ENCODE measurements at regions not wholly inside any gene's neighbourhood (a gene's known extent, or its start where the extent isn't known, plus 50 kb on each side); places are given as distances from the start of the nearest gene placed in this dataset.
"Not testable (repeated sequence)": the region's sequence is repeated elsewhere in the genome, so short reads cannot be mapped to it uniquely, and the experiment has no call there.

DNA sequence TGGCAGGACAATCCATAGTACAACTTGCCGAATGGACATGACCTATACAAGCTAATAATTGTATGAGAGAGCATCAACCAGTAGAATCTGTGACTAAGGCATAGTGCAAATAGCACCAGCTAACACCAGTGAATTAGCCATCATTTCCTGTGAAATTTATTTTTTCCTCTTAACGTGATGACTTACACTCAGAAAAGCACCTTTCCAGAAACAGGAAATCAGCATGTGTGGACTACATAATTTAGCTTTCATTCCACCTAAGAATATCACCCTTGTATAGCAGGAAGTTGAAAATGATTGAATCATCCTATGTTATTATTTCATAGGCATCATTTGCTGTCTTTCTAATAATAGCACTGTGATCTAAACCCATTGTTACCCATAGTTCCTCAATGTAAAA, 1393.4 kb upstream of the PCDH7 start:
- Histone ChIP-seq H3K4me3 (no peak overlapping the region), H3K27me3 (no peaks in the 10 kb centered on the region), H3K4me1 (no peaks in the 10 kb centered on the region), H3K27ac (no peak overlapping the region), H3K36me3 (no peaks in the 10 kb centered on the region), H3K9me3 (no peaks in the 10 kb centered on the region)
- no peak for DNase-seq
- TF ChIP-seq POLR2A (IDR thresholded peaks at IDR 0.05) (no peak), CTCF (IDR thresholded peaks at IDR 0.05) (no peak)

GRCh38 chr4:29336861-29337260, 1383.3 kb upstream of the PCDH7 start:
- TF ChIP-seq POLR2A (IDR thresholded peaks at IDR 0.05) (no peak), CTCF (IDR thresholded peaks at IDR 0.05) (no peak)
- H3K27me3 ChIP-seq, result no peaks in the 10 kb centered on the region
- H3K4me3 ChIP-seq, result no peak overlapping the region
- no peaks in the 10 kb centered on the region for H3K9me3 ChIP-seq
- no peaks in the 10 kb centered on the region for H3K36me3 ChIP-seq
- no peak overlapping the region for H3K27ac ChIP-seq
- DNase-seq, result no peak
- no peaks in the 10 kb centered on the region for H3K4me1 ChIP-seq

DNA sequence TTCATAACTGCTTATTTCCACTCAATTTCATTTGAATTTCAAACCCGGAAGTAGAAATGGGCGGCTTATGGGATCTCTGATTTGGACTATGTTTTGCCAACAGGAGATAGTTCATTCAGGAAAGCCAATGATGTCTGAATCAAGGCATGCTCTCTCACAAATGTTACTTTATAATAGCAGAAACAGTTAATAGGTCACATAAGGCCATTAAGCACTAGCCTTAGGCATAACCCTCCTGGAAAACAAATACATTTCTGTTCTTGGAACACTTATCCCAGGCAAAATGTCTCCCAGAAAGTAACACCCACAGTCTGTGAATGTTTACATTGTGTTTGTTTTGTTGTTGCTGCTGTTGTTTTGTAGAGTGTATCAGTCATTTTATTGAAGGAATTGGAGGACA, 1347.2 kb upstream of the PCDH7 start:
- no peak for TF ChIP-seq POLR2A (IDR thresholded peaks at IDR 0.05)
- TF ChIP-seq CTCF (IDR thresholded peaks at IDR 0.05), result no peak
- Histone ChIP-seq H3K27me3 (no peaks in the 10 kb centered on the region), H3K4me3 (no peak overlapping the region), H3K9me3 (no peaks in the 10 kb centered on the region), H3K4me1 (no peaks in the 10 kb centered on the region), H3K27ac (no peak overlapping the region), H3K36me3 (no peaks in the 10 kb centered on the region)
- DNase-seq, result no peak

GRCh38 chr4:29375716-29376115, 1344.5 kb upstream of the PCDH7 start:
- Histone ChIP-seq H3K36me3 (no peaks in the 10 kb centered on the region), H3K27ac (no peak overlapping the region), H3K27me3 (no peaks in the 10 kb centered on the region), H3K4me3 (no peak overlapping the region), H3K9me3 (no peaks in the 10 kb centered on the region), H3K4me1 (no peaks in the 10 kb centered on the region)
- TF ChIP-seq POLR2A (IDR thresholded peaks at IDR 0.05), result no peak
- TF ChIP-seq CTCF (IDR thresholded peaks at IDR 0.05), result no peak
- no peak for DNase-seq

- not testable (repeated sequence) for H3K4me1 ChIP-seq, H3K4me3 ChIP-seq, H3K36me3 ChIP-seq, H3K27me3 ChIP-seq, DNase-seq, H3K27ac ChIP-seq, H3K9me3 ChIP-seq
These were observed 1341.9 kb upstream of the PCDH7 start for GRCh38 chr4:29378237-29378636.

DNA sequence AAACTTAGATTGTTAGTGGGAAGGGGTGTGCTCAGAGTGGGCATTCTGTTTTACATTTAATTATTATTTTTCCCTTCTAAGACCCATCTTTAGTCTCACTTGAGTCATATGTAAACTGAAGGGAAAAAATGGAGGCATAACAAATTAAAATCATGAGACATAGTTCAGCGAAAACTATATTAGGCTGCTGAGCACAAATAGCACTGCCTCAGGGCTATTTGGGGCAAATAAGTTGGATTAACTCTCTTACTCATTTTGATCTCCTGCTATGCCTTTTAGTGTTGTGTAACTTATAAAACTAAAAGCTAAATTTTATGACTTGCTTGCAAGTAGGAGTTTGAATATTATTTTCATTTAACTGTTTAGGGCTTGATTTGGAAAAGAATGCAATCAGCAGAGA, 1329.2 kb upstream of the PCDH7 start:
- H3K9me3 ChIP-seq, result no peaks in the 10 kb centered on the region
- no peak for DNase-seq
- no peak overlapping the region for H3K4me3 ChIP-seq
- no peak overlapping the region for H3K27ac ChIP-seq
- no peaks in the 10 kb centered on the region for H3K4me1 ChIP-seq
- H3K27me3 ChIP-seq, result no peaks in the 10 kb centered on the region
- TF ChIP-seq POLR2A (IDR thresholded peaks at IDR 0.05) (no peak), CTCF (IDR thresholded peaks at IDR 0.05) (no peak)
- no peaks in the 10 kb centered on the region for H3K36me3 ChIP-seq
